MM.1S (cell line): ENCODE measurements at regions not wholly inside any gene's neighbourhood (a gene's known extent, or its start where the extent isn't known, plus 50 kb on each side); places are given as distances from the start of the nearest gene placed in this dataset.

ENCODE experiments used
- CTCF ChIP-seq: fragments of 300-600 bp; sonication (generic); IDR thresholded peaks from 2 replicates; pipeline ENCODE4 v1.5.1; 2016; ENCODE audit warnings: antibody characterized with exemption, low read length, mixed read lengths
- EZH2 ChIP-seq: fragments of 300-600 bp; sonication (generic); optimal IDR thresholded peaks from 2 replicates; pipeline ENCODE3; 2017; ENCODE audit warnings: low read depth, mild to moderate bottlenecking, antibody characterized with exemption, low read length, mixed read lengths
- EZH2phosphoT487 ChIP-seq: fragments of 300-600 bp; sonication (generic); IDR thresholded peaks from 2 replicates; pipeline ENCODE4 v1.6.1; 2018; ENCODE audit warnings: antibody characterized with exemption, low read length

GRCh38 chr17:77542551-77543490, 402.1 kb downstream of the SEC14L1 start:
- TF ChIP-seq CTCF = peak; percentile 96
- TF ChIP-seq EZH2 = no peak
- TF ChIP-seq EZH2phosphoT487 = no peak
